SW 1271 (cell line): ENCODE measurements at regions not wholly inside any gene's neighbourhood (a gene's known extent, or its start where the extent isn't known, plus 50 kb on each side); places are given as distances from the start of the nearest gene placed in this dataset.
"Not testable (repeated sequence)": the region's sequence is repeated elsewhere in the genome, so short reads cannot be mapped to it uniquely, and the experiment has no call there.

Experiments
- DNase-seq, 2 experiments: peaks; one replicate each; lab custom pipeline; 2025; lab: John Stamatoyannopoulos, UW

DNA sequence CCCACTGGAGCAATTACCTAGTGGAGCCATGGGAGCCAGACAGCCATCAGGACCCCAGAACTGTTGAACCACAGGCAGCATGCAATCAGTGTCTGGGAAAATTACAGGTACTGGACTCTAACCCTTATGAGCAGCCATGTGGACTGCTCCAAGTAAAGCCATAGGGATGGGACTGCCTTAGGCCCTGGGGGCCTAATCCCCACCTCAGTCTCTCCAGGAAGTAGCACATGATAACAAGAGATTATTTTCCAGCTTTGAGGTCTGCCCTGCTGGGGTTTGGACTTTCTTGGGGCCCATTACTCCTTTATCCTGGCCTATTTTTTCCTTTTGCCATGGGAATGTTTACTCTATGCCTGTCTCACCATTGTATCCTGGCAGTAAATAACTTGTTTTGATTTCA, 226.8 kb downstream of the AEBP2 start:
- no peak for DNase-seq

DNA sequence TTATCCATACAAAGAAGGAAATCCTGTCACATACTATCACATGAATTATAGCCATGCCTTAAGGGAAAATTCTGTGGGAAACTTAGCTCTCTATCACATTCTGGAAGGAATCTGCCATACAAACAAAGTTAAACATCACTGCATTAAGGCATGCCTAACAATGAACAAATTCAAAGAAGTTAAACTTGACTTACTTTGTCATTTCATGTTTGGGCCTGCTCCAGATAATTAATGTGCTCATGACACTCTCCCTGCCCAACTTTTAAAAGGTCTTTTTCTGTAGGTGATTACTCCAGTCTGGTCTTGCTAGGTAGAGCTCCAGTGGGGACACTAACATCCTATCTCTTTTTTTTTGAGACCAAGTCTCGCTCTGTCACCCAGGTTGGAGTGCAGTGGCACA, 230.5 kb downstream of the AEBP2 start:
- no peak for DNase-seq

DNA sequence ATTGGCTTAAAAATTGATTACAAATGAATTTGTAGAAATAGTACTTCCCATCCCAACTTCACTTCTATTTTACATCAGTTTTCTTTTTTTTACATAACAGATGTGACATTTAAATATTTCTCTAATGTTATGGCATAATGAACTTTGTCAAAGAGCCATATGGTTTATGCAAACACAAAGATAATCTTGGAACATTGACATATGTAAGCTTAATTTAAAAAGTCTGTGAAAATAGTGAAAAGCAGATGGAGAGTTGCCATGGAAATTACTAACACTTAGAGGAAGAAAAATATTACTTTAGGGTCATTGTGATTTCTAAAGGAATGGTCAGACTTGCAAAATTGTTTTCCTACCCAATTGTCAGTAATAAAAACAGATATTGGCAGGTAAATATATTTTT, 232.4 kb downstream of the AEBP2 start:
- no peak for DNase-seq

DNA sequence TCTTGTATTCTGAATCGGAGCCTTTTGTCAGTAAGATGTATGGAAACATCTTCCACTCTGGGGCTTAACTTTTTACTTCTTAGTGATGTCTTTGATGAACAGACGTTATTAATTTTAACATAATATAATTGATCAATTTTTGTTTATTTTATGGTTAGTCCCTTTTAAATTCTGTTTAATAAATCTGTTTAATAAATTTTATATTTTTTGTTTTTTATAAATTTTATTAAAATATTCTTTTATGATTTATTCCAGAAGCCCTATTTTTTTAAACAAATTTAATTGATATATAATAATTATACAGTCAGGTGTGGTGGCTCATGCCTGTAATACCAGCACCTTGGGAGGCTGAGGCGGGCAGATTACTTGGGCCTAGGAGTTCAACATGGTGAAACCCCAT, 235.1 kb downstream of the AEBP2 start:
- DNase-seq: no peak

DNA sequence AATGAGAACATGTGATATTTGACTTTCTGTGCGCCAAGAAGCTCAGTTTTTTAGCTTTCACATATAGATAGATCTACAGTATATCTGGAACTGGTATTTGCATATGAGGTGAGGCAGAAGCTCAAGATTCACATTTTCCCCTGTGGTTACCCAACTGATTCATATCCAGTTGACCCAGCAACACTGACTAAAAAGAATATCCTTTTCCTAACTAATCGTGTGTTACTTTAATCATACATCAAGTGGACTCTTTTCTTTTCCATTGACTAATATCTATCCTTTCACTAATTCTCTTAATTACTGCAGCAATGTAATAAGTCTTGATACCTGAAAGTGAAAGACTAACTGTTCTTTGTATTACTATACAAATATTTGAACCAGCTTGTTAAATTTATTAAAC, 236.1 kb downstream of the AEBP2 start:
- no peak for DNase-seq

DNA sequence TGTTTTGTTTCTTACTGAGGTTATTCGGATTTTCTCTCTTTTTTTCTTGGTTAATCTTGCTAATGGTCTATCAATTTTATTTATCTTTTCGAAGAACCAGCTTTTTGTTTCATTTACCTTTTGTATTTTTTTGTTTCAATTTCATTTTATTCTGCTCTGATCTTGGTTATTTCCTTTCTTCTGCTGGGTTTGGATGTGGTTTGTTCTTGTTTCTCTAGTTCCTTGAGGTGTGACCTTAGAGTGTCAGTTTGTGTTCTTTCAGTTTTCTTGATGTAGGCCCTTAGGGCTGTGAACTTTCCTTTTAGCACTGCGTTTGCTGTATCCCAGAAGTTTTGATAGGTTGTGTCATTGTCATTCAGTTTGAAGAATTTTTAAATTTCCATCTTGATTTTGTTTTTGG, 239.2 kb downstream of the AEBP2 start:
- DNase-seq: not testable (repeated sequence)

DNA sequence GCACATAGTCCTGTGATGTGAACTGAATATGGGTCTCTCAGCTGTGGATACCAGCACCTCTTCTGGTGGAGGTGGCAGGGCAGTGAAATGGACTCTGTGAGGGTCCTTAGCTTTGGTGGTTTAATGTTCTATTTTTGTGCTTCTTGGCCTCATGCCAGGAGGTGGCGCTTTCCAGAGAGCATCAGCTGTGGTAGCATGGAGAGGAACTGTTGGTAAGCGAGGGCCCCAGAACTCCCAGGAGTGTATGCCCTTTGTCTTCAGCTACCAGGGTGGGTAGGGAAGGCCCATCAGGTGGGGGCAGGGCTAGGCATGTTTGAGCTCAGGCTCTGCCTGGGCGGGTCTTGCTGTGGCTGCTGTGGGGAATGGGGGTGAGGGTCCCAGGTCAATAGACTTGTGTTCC, 241.7 kb downstream of the AEBP2 start:
- no peak for DNase-seq

DNA sequence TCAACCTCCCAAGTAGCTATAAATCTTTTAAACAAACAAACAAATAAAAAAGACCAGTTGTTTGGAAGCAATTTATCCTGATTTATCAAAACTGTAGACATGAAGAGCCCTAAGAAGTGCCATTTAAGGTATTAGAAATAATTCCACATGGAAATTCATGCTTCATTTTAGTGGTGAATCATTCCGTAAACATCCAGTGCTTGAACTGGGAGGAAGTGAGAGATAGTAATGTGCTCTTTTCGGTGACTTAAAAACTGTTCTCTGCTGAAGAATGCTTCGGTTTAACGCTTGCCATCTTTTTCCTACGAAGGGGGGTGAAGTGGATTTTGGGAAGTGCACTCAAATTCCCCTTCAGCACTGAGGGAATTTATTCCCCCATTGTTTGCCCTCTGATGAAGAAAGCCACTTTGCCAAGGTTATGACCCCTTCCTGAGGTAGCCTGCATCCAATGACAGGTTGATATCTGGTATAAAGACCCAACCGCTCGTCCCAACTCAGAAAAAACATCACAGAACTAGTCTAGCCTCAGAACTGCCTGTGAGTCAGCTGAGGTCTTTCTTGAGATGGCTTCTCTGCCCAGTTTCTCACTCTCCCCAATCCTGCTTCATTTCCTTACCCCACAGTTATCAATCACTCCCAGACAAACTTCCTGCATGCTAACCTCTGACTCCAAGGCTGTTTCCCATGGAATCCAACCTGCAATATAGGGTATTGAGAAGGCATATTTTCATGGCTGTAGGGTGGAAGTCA, 244.1 kb downstream of the AEBP2 start:
- peak in 1 of 2 experiments; percentile 5 for DNase-seq

DNA sequence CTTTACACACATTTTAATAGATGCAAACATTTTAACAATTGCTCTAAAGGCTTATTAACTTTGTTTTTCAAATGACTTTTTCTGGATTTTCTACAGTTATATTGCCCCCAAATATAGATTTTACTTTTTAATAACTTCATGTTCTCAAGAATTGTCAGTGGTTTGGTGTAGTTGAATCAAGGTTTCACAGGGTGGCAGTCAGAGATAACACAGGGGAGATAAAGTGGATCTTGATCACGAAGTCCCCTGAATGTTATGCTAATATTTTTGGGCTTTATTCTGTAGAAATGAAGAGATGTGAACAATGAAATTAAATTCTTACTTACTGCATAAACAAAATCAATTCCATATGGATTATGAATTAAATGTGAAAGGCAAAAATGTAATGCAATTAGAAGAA, 248.1 kb downstream of the AEBP2 start:
- no peak for DNase-seq

DNA sequence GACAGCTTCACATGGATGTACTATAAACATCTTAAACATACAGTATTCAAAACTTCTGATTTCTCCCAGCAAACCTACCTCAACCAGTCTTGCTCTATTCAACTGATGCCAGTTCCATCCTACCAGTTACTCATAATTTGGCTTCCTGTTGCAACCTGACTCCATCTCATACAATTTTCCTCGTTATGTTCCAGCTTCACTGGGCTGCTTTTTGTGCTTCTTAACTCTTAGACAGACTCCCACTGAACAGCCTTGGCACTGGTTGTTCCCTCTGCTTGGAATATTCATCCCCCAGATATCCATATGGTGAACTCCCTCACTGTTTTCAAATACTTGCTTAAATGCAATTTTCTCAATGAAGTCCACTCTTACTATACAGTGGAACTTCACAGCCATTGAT, 249.2 kb downstream of the AEBP2 start:
- DNase-seq: no peak

DNA sequence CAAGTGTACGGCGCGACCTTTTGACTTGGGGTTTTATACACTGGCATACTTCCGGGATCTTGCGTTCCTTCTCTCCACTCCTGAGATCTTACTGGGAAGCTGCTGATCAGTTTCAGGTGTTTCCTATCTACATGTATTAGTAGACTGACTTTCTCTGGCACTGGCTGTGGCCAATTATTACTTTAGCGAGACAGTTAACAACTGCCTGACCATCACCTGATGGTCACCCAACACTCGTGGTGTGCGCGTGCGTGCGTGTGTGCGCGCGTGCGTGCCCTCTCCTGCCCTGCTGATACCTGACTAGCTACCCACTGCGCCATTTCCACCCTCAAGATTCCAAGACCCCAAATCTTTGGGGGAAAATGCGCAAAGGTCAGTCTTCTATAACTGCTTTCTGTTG, 249.9 kb downstream of the AEBP2 start:
- DNase-seq: no peak

DNA sequence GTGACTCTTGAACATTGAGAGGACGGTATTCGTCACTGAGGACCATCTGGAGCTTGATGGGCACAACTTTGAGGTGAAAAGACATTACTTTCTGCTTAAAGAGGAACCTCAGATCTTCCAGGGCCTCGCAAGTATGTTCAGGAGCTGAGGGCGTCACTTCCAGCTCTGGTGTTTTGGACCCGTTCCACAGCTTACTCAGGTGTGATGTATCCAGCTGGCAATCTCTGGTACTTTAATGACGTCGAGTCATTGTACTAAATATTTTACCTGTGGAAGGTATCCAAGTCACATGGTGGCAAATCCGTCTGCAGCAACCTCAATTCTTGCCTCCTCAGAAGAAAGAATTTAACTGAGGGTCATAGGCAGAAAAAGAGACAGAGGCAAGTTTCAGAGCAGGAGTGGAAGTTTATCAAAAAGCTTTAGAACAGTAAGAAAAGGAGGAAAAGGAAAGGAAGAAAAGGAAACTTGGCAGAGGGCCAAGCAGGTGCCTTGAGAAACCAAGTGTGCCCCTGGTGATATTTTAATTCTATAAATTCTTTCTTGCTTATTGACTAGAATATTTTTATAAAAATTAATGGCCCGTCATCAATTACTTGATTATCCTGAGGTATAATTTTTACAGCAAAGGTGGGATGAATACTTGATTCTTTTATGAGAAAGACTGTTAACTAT, 250.6 kb downstream of the AEBP2 start:
- DNase-seq: no peak

DNA sequence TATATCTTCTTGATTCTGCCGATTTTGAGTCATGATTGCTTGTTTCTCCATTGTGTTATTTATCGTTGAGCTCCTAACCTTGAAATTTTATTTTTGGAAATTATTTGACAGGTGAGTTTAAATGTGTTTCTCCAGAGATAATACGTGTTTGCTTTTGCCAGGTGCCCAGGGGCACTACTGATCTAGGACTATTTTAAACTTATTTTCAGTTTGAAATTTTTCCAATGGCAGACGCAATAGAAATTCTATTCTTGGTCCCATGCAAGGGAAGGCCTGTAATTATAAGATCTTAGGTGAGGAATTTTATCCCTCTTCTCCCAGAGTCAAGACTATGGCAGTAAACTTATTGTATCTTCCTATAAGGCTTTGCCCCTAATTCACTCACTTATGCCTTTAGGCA, 252.8 kb downstream of the AEBP2 start:
- DNase-seq: no peak

DNA sequence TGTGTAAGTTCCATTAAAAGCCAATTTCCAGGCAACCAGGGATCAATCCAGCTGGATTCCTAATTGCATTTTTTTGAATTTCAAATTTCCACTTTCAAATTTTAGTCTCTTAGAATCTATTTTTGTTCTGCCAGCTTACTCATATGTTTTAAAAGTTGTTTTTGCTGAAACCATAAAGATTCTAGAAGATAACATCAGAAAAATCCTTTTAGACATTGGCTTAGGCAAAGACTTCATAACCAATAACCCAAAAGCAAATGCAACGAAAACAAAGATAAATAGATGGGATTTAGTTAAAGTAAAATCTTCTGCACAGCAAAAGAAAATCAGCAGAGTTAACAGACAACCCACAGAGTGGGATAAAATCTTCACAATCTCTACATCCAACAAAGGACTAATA, 253.3 kb downstream of the AEBP2 start:
- no peak for DNase-seq

DNA sequence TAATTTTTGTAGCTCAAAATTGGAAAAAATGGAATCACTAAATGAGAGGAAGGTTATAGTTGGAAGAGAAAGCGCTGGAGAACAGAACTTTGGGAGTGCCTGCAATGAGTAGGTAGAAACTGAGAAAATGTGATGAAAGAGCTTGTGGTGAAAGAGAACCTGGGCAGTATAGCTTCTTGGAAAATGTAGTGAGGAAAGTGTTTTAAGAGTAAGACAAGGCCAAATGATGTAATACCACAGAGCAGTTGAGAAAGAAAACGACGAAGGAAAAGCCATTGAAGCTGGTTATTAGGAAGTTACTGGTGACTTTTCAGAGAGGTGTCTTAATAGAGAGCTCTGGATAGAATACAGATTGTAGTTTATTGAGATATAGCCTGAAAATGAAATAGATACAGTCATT, 255.3 kb downstream of the AEBP2 start:
- DNase-seq: no peak

DNA sequence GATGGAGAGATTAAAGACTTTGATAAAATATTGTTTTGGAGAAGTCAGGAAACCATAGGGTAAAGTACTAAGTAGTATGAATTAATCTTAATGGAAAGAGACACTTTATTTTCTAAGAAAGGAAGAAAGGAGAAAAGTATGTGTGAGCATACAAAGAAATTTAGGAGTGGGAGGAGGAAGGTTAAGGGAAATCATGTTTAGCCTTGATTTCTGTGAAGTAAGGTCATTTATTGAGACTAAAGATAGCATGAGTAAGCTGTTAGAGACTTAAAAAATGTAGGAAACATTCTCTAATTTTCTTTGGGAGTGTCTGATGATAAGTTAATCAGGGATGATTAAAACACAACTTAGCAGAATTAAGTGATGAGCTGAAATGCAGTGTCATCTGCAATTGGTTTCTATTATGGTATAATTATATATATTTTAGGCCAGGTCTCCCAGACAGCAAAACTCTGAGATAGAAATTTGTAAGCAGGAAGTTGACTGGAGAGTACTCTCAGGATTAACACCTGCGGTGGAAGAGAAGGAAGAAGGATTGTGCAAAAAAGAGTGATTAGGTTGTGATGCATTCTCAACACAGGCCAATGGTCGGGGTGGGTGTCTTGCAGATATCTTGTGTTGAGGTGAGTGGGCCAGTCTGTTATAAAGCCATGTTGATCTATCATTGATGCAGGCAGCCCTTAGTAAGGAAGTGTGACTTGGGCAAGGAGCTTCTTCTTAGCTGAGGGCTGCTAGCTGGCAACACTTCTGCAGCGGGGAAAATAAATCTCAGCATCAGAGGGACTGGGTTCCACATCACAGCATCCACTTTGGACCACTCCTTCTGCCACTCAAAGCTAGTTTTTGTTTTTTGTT, 256.2 kb downstream of the AEBP2 start:
- no peak for DNase-seq

DNA sequence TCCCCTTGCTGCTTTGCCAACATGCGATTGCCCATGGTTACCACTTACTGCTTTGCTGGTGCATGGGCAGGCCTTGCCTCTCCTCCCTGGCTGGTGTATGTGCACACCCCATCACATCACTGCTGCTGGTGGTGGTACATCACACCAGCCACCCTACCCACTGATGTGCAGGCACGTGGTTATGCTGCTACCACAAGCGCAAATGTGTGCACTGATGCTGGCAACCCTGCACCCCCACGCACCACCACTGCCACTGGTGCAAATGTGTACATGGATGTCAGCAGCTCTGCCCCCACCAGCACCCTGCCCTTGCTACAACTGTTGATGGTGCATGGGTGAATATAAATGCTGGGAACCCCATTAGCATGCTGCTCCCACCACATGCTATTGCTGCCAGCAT, 261.7 kb downstream of the AEBP2 start:
- DNase-seq: no peak

DNA sequence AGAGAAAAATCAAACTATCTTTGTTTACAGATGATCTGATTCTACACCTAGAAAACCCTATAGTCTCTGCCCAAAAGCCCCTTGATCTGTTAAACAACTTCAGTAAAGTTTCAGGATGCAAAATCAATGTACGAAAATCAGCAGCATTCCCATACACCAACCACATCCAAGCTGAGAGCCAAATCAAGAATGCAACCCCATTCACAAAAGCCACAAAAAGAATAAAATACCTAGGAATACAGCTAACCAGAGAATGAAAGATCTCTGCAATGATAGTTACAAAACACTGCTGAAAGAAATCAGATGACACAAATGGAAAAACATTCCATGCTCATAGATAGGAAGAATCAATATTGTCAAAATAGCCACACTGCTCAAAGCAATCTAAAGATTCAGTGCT, 265.7 kb downstream of the AEBP2 start:
- DNase-seq: no peak

DNA sequence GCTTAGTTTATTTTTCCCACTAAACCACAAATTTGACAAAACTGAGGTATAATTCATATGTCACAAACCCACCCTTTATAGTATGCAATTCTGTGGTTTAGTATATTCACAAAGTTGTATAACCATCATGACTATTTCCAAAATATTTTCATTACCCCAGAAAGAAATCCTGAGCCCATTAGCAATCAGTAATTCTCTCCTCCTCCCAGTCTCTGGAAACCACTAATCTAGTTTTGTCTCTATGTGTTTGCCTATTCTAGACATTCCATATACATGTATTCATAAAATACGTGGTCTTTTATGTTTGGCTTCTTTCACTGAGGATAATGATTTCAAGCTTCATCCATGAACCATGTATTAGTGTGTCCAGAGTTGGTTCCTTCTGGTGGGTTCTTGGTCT, 267.6 kb downstream of the AEBP2 start:
- DNase-seq: no peak

DNA sequence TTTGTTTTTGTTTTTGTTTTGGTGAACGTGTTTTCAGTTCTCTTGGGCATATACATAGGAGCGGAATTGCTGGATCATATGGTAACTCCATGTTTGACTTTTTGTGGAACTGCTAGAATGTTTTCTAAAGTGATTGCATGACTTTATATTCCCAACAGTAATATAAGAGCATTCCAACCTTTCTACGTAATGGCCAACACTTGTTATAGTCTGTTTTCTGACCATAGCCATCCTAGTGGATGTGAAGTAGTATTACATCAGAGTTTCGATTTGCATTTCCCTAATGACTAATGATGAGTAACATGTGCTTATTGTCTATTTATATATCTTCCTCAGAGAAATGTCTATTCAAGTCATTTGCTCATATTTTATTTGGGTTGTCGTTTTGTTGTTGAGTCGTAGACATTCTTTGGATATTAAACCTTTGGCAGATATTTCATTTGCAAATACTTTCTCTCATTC, 268.7 kb downstream of the AEBP2 start:
- DNase-seq: no peak

DNA sequence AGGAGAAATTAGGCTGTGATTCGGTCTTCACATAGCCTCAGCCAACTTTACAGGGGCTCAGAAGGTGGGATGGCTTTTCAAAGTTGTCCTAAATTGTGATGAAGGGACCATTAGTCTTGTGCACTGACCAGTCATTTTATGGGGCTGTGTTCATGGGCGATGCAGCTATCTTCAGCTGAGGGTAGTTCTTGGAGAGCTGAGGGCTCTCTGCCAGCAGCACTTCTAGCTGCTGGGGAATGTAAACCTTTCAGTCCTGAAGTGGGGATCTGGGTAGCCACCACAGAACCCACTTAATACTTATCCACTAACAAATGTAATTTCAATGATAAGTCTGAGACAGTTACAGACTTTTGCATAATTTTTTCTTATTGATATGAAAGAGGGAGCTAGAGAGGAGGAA, 270.6 kb downstream of the AEBP2 start:
- DNase-seq: no peak

DNA sequence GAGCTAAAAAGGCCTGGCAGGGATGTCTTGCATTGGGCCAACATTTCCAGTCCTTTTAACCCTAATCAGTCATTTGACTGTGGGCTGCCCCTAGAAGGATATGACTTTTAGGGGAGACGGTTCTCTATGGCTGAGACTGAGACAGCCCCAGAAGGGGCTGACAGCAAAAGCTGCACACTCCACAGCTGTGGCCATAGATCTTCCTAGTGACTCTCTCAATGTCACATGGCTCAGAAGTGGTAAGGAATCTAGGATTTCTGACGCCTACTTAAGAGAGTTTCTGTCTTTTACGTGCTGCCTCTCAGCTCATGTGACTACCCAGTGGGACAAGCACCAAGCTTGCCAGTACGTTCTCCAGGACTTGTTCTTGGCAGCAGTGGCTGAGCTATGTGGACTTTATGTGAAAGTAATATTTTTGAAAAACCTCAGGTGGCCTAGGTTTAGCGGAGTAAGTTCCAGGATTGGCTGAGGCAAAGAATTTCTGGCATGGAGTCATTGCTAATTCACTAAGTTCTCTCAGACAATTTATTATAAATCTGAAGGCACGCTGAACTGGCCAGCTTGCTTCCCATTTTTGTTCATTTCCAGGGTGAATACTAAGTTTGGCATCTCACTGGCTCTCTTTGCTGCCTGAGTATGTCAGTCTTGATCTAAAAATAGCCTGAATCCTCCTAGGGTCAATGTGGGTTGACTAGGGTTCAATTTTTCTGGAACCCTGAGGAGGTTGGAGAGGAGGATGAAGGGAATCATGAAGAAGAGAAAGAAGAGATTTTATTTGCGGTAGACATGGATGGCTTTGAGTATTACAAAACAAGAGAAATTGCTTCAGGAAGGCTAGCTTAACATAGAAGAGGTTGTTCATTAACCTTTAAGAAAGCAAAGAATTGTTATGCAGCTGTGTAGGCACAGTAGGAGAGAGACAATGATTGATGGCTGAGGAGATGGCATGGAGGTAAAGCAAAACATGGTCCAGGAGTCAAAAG, 271.8 kb downstream of the AEBP2 start:
- no peak for DNase-seq
